SK-N-SH (cell line): ENCODE measurements at regions not wholly inside any gene's neighbourhood (a gene's known extent, or its start where the extent isn't known, plus 50 kb on each side); places are given as distances from the start of the nearest gene placed in this dataset.

ENCODE experiments used
- CTCF ChIA-PET: fragments of 300-600, 350-600 bp; formaldehyde crosslinking; extraction: SDS; loops from one replicate; lab custom pipeline; 2021; lab: Yijun Ruan, JAX
- POLR2A ChIA-PET: fragments of 350-600 bp; sonication (Branson Sonifier 250); formaldehyde crosslinking; extraction: SDS; loops from one replicate; lab custom pipeline; 2020; ENCODE audit warnings: antibody characterized with exemption, inconsistent platforms; lab: Yijun Ruan, JAX
- DNase-seq: peaks from one replicate; pipeline ENCODE4 v3.0.0; 2012
- H2AFZ ChIP-seq: fragments of 200-600 bp; sonication (generic); 2 replicates; pipeline ENCODE4 v1.8.1; 2016; ENCODE audit warnings: antibody characterized with exemption, mild to moderate bottlenecking, low read depth
- H3F3A ChIP-seq: fragments of 200-600 bp; sonication (generic); replicated peaks from 2 replicates; pipeline ENCODE3; 2016; ENCODE audit warnings: antibody characterized with exemption, mild to moderate bottlenecking; ENCODE audit not compliant: insufficient read depth
- H3K27ac ChIP-seq, 2 experiments: fragments of 200-500 bp in 1 of 2; fragments of 200-600 bp in 1 of 2; sonication (Bioruptor generic) in 1 of 2; sonication (generic), shearing (Covaris generic) in 1 of 2; 2 replicates each; pipeline versions ENCODE4 v1.5.1 to v1.6.1; 2014 to 2016; ENCODE audit warnings: low read depth in 2 of 2, inconsistent platforms in 1 of 2, low read length in 1 of 2, mild to moderate bottlenecking in 1 of 2, mixed read lengths in 1 of 2
- H3K27me3 ChIP-seq: fragments of 200-600 bp; sonication (generic), shearing (Covaris generic); 2 replicates; pipeline ENCODE4 v1.6.1; 2016; ENCODE audit warnings: mixed run types; ENCODE audit not compliant: insufficient read depth
- H3K36me3 ChIP-seq, 2 experiments: fragments of 200-500 bp in 1 of 2; fragments of 200-600 bp in 1 of 2; sonication (Bioruptor generic) in 1 of 2; sonication (generic) in 1 of 2; replicated peaks in 1 of 2; 2 replicates each; pipeline versions ENCODE3 to v1.5.1; 2014 to 2016; ENCODE audit warnings: low read length in 1 of 2, mild to moderate bottlenecking in 1 of 2; ENCODE audit not compliant: insufficient read depth in 2 of 2, control insufficient read depth in 1 of 2
- H3K4me1 ChIP-seq, 2 experiments: fragments of 200-500 bp in 1 of 2; fragments of 200-600 bp in 1 of 2; sonication (Bioruptor generic) in 1 of 2; sonication (generic), shearing (Covaris generic) in 1 of 2; 2 replicates each; pipeline versions ENCODE4 v1.5.1 to v1.6.1; 2014 to 2016; ENCODE audit warnings: low read depth in 1 of 2, low read length in 1 of 2, mixed run types in 1 of 2; ENCODE audit not compliant: insufficient read depth in 2 of 2, control insufficient read depth in 1 of 2
- H3K4me2 ChIP-seq: fragments of 200-600 bp; sonication (generic), shearing (Covaris generic); 2 replicates; pipeline ENCODE4 v1.6.1; 2017; ENCODE audit warnings: mixed run types
- H3K4me3 ChIP-seq, 2 experiments: fragments of 200-500 bp in 1 of 2; fragments of 200-600 bp in 1 of 2; sonication (Bioruptor generic) in 1 of 2; sonication (generic), shearing (Covaris generic) in 1 of 2; 2 replicates each; pipeline versions ENCODE4 v1.5.1 to v1.8.1; 2014 to 2016; ENCODE audit warnings: low read depth in 2 of 2, inconsistent platforms in 1 of 2, low read length in 1 of 2, mild to moderate bottlenecking in 1 of 2, mixed read lengths in 1 of 2, moderate library complexity in 1 of 2
- H3K79me2 ChIP-seq: fragments of 200-600 bp; sonication (generic); 2 replicates; pipeline ENCODE4 v1.8.1; 2017; ENCODE audit warnings: mild to moderate bottlenecking; ENCODE audit not compliant: insufficient read depth
- H3K9ac ChIP-seq: fragments of 200-600 bp; sonication (generic); 2 replicates; pipeline ENCODE4 v1.6.1; 2017; ENCODE audit warnings: mixed run types
- H3K9me2 ChIP-seq: fragments of 200-600 bp; sonication (generic); 2 replicates; pipeline ENCODE4 v1.6.1; 2017; ENCODE audit warnings: mixed run types
- H3K9me3 ChIP-seq: fragments of 200-600 bp; sonication (generic); 2 replicates; pipeline ENCODE4 v1.6.1; 2017; ENCODE audit warnings: mixed run types, mild to moderate bottlenecking, moderate library complexity
- H4K20me1 ChIP-seq: fragments of 200-600 bp; sonication (generic); 2 replicates; pipeline ENCODE4 v1.6.1; 2017; ENCODE audit warnings: mild to moderate bottlenecking, mixed run types; ENCODE audit not compliant: insufficient read depth
- CHD2 ChIP-seq: fragments of 150-350 bp; IDR thresholded peaks from 2 replicates; pipeline ENCODE4 v1.6.1; 2018; ENCODE audit warnings: low read length; ENCODE audit not compliant: partially characterized antibody
- EP300 ChIP-seq, 2 experiments: IDR thresholded peaks; 2 replicates each; pipeline versions ENCODE4 v1.4.0 to v1.6.1; 2012; ENCODE audit warnings: borderline replicate concordance in 1 of 2, low read depth in 1 of 2, low read length in 1 of 2
- FOXJ3 ChIP-seq: sonication (generic); formaldehyde crosslinking; IDR thresholded peaks from 2 replicates; pipeline ENCODE4 v1.5.1; 2020; ENCODE audit warnings: mild to moderate bottlenecking, missing genetic modification reagents
- FOXM1 ChIP-seq: IDR thresholded peaks from 2 replicates; pipeline ENCODE4 v1.4.0; 2012; ENCODE audit warnings: low read depth, mild to moderate bottlenecking
- GABPA ChIP-seq: IDR thresholded peaks from 2 replicates; pipeline ENCODE4 v1.4.0; 2012; ENCODE audit warnings: low read depth, mild to moderate bottlenecking
- MXI1 ChIP-seq: IDR thresholded peaks from 2 replicates; pipeline ENCODE4 v1.6.1; 2012; ENCODE audit warnings: mild to moderate bottlenecking, low read depth, low read length, improper control_type of control experiment
- NFIC ChIP-seq: IDR thresholded peaks from 2 replicates; pipeline ENCODE4 v1.4.0; 2012; ENCODE audit warnings: borderline replicate concordance
- POLR2AphosphoS5 ChIP-seq: IDR thresholded peaks from 2 replicates; pipeline ENCODE4 v1.6.1; 2012; ENCODE audit warnings: low read depth, low read length
- RCOR1 ChIP-seq: fragments of 150-350 bp; IDR thresholded peaks from 2 replicates; pipeline ENCODE4 v1.6.1; 2017; ENCODE audit warnings: antibody characterized with exemption, low read length
- RFX5 ChIP-seq: IDR thresholded peaks from 2 replicates; pipeline ENCODE4 v1.6.1; 2012; ENCODE audit warnings: mild to moderate bottlenecking, improper control_type of control experiment, low read length
- TEAD4 ChIP-seq: IDR thresholded peaks from 2 replicates; pipeline ENCODE4 v1.4.0; 2012; ENCODE audit warnings: mild to moderate bottlenecking, borderline replicate concordance; ENCODE audit not compliant: insufficient read depth
- YY1 ChIP-seq: IDR thresholded peaks from 2 replicates; pipeline ENCODE4 v1.4.0; 2012; ENCODE audit warnings: low read depth, mild to moderate bottlenecking
- WGBS: methylation state at CpG from one replicate; pipeline ENCODE4 v1.1.6; 2017; ENCODE audit warnings: low lambda C conversion rate; 5-methylcytosine and 5-hydroxymethylcytosine counted together
- TF ChIP-seq, protein P1 (sequence below): IDR thresholded peaks from 2 replicates; pipeline ENCODE4 v1.4.0; 2012; ENCODE audit warnings: low read depth
- TF ChIP-seq, protein P2 (sequence below): IDR thresholded peaks from 2 replicates; pipeline ENCODE4 v1.4.0; 2012; ENCODE audit warnings: low read depth, borderline replicate concordance
- TF ChIP-seq, protein P3 (sequence below): IDR thresholded peaks from 2 replicates; pipeline ENCODE4; 2012
- TF ChIP-seq, protein P4 (sequence below): fragments of 200-600 bp; sonication (generic); IDR thresholded peaks from 2 replicates; pipeline ENCODE4 v1.6.1; 2017; ENCODE audit warnings: antibody characterized with exemption, mild to moderate bottlenecking, moderate library complexity
- TF ChIP-seq, protein P5 (sequence below): fragments of 150-350 bp; IDR thresholded peaks from 2 replicates; pipeline ENCODE4 v1.6.1; 2016; ENCODE audit warnings: mild to moderate bottlenecking, low read depth, low read length
- TF ChIP-seq, protein P6 (sequence below): IDR thresholded peaks from 2 replicates; pipeline ENCODE4 v1.4.0; 2012; ENCODE audit warnings: low read depth, borderline replicate concordance
- TF ChIP-seq, protein P7 (sequence below): IDR thresholded peaks from 2 replicates; pipeline ENCODE4 v1.6.1; 2012; ENCODE audit warnings: mild to moderate bottlenecking, low read depth, low read length, moderate library complexity

DNA sequence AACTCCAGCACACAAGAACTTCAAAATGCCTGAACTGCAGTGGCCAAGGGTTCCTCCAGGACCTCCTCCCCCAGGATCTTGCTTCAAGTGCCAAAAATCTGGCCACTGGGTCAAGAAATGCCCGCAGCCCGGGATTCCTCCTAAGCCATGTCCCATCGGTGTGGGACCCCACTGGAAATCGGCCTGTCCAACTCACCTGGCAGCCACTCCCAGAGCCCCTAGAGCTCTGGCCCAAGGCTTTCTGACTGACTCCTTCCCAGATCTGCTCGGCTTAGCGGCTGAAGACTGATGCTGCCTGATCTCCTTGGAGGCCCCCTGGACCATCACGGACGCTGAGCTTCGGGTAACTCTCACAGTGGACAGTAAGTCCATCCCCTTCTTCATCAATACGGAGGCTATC is 306.4 kb downstream of the RBM43 start:
- no peaks in the 10 kb centered on the region for H3K27me3 ChIP-seq
- no peak overlapping the region for H3K4me3 ChIP-seq
- no peak overlapping the region for H3K9ac ChIP-seq
- no peaks in the 10 kb centered on the region for H3K9me2 ChIP-seq
- no peaks in the 10 kb centered on the region for H3K79me2 ChIP-seq
- DNase-seq, result no peak
- H2AFZ ChIP-seq, result no peak overlapping the region
- H3K4me1 ChIP-seq, result no peaks in the 10 kb centered on the region
- H3K9me3 ChIP-seq, result no peaks in the 10 kb centered on the region
- POLR2A ChIA-PET, result no interaction called here
- H4K20me1 ChIP-seq, result no peaks in the 10 kb centered on the region
- TF ChIP-seq, protein P1, sequence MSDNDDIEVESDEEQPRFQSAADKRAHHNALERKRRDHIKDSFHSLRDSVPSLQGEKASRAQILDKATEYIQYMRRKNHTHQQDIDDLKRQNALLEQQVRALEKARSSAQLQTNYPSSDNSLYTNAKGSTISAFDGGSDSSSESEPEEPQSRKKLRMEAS, result no peak
- TF ChIP-seq, protein P2, sequence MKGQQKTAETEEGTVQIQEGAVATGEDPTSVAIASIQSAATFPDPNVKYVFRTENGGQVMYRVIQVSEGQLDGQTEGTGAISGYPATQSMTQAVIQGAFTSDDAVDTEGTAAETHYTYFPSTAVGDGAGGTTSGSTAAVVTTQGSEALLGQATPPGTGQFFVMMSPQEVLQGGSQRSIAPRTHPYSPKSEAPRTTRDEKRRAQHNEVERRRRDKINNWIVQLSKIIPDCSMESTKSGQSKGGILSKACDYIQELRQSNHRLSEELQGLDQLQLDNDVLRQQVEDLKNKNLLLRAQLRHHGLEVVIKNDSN, result no peak
- no peak for TF ChIP-seq NFIC
- no peak for TF ChIP-seq EP300 (IDR thresholded peaks at IDR 0.05; ENCODE audit: borderline replicate concordance in 1 of 2, low read depth in 1 of 2, low read length in 1 of 2)
- no peak for TF ChIP-seq RCOR1
- TF ChIP-seq YY1, result no peak
- no peak for TF ChIP-seq FOXJ3 (CRISPR knock-in tag)
- TF ChIP-seq, protein P3, sequence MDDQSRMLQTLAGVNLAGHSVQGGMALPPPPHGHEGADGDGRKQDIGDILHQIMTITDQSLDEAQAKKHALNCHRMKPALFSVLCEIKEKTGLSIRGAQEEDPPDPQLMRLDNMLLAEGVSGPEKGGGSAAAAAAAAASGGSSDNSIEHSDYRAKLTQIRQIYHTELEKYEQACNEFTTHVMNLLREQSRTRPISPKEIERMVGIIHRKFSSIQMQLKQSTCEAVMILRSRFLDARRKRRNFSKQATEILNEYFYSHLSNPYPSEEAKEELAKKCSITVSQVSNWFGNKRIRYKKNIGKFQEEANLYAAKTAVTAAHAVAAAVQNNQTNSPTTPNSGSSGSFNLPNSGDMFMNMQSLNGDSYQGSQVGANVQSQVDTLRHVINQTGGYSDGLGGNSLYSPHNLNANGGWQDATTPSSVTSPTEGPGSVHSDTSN, result no peak
- TF ChIP-seq GABPA, result no peak
- no peak for TF ChIP-seq RFX5
- no peak for TF ChIP-seq FOXM1
- TF ChIP-seq, protein P4, sequence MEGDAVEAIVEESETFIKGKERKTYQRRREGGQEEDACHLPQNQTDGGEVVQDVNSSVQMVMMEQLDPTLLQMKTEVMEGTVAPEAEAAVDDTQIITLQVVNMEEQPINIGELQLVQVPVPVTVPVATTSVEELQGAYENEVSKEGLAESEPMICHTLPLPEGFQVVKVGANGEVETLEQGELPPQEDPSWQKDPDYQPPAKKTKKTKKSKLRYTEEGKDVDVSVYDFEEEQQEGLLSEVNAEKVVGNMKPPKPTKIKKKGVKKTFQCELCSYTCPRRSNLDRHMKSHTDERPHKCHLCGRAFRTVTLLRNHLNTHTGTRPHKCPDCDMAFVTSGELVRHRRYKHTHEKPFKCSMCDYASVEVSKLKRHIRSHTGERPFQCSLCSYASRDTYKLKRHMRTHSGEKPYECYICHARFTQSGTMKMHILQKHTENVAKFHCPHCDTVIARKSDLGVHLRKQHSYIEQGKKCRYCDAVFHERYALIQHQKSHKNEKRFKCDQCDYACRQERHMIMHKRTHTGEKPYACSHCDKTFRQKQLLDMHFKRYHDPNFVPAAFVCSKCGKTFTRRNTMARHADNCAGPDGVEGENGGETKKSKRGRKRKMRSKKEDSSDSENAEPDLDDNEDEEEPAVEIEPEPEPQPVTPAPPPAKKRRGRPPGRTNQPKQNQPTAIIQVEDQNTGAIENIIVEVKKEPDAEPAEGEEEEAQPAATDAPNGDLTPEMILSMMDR, result no peak
- TF ChIP-seq, protein P5, sequence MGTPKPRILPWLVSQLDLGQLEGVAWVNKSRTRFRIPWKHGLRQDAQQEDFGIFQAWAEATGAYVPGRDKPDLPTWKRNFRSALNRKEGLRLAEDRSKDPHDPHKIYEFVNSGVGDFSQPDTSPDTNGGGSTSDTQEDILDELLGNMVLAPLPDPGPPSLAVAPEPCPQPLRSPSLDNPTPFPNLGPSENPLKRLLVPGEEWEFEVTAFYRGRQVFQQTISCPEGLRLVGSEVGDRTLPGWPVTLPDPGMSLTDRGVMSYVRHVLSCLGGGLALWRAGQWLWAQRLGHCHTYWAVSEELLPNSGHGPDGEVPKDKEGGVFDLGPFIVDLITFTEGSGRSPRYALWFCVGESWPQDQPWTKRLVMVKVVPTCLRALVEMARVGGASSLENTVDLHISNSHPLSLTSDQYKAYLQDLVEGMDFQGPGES, result no peak
- TF ChIP-seq, protein P6, sequence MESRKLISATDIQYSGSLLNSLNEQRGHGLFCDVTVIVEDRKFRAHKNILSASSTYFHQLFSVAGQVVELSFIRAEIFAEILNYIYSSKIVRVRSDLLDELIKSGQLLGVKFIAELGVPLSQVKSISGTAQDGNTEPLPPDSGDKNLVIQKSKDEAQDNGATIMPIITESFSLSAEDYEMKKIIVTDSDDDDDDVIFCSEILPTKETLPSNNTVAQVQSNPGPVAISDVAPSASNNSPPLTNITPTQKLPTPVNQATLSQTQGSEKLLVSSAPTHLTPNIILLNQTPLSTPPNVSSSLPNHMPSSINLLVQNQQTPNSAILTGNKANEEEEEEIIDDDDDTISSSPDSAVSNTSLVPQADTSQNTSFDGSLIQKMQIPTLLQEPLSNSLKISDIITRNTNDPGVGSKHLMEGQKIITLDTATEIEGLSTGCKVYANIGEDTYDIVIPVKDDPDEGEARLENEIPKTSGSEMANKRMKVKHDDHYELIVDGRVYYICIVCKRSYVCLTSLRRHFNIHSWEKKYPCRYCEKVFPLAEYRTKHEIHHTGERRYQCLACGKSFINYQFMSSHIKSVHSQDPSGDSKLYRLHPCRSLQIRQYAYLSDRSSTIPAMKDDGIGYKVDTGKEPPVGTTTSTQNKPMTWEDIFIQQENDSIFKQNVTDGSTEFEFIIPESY, result no peak
- TF ChIP-seq, protein P7, sequence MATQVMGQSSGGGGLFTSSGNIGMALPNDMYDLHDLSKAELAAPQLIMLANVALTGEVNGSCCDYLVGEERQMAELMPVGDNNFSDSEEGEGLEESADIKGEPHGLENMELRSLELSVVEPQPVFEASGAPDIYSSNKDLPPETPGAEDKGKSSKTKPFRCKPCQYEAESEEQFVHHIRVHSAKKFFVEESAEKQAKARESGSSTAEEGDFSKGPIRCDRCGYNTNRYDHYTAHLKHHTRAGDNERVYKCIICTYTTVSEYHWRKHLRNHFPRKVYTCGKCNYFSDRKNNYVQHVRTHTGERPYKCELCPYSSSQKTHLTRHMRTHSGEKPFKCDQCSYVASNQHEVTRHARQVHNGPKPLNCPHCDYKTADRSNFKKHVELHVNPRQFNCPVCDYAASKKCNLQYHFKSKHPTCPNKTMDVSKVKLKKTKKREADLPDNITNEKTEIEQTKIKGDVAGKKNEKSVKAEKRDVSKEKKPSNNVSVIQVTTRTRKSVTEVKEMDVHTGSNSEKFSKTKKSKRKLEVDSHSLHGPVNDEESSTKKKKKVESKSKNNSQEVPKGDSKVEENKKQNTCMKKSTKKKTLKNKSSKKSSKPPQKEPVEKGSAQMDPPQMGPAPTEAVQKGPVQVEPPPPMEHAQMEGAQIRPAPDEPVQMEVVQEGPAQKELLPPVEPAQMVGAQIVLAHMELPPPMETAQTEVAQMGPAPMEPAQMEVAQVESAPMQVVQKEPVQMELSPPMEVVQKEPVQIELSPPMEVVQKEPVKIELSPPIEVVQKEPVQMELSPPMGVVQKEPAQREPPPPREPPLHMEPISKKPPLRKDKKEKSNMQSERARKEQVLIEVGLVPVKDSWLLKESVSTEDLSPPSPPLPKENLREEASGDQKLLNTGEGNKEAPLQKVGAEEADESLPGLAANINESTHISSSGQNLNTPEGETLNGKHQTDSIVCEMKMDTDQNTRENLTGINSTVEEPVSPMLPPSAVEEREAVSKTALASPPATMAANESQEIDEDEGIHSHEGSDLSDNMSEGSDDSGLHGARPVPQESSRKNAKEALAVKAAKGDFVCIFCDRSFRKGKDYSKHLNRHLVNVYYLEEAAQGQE, result no peak
- TF ChIP-seq TEAD4, result no peak
- TF ChIP-seq POLR2AphosphoS5, result no peak
- TF ChIP-seq CHD2, result no peak
- TF ChIP-seq MXI1, result no peak
- no peak overlapping the region for H3K27ac ChIP-seq
- CTCF ChIA-PET, result no interaction called here
- no peaks in the 10 kb centered on the region for H3F3A ChIP-seq
- no peak overlapping the region for H3K4me2 ChIP-seq
- H3K36me3 ChIP-seq, result no peaks in the 10 kb centered on the region
- WGBS, result 54% methylated on average over 10 of the region's 10 CpGs
